DMS114 treated with DMSO at 0.1 percent for 48 hours (cell line): ENCODE measurements at regions not wholly inside any gene's neighbourhood (a gene's known extent, or its start where the extent isn't known, plus 50 kb on each side); places are given as distances from the start of the nearest gene placed in this dataset.

Experiments
- DNase-seq: peaks from one replicate; lab custom pipeline; 2025; ENCODE audit not compliant: unreplicated experiment; lab: John Stamatoyannopoulos, UW

- no peak for DNase-seq
These were observed 61.4 kb downstream of the ZXDA start for GRCh38 chrX:57848857-57849256.

- DNase-seq, result no peak
These were observed 87.4 kb downstream of the ZXDA start for GRCh38 chrX:57822818-57823217.

GRCh38 chrX:57822398-57822797, 87.9 kb downstream of the ZXDA start:
- DNase-seq, result no peak

GRCh38 chrX:57821703-57822387, 88.4 kb downstream of the ZXDA start:
- peak; percentile 69 for DNase-seq

GRCh38 chrX:57817302-57817701, 93.0 kb downstream of the ZXDA start:
- no peak for DNase-seq

- no peak for DNase-seq
These were observed 92.6 kb upstream of the NLRP2B start for GRCh38 chrX:57772637-57773036.

- no peak for DNase-seq
These were observed 91.6 kb upstream of the NLRP2B start for GRCh38 chrX:57771689-57772088.

GRCh38 chrX:57752866-57753265, 72.8 kb upstream of the NLRP2B start:
- no peak for DNase-seq

GRCh38 chrX:57741107-57741506, 61.0 kb upstream of the NLRP2B start:
- DNase-seq, result no peak

- DNase-seq, result no peak
These were observed 57.8 kb upstream of the NLRP2B start for GRCh38 chrX:57737881-57738280.
